ENCODE measurements at regions not wholly inside any gene's neighbourhood (a gene's known extent, or its start where the extent isn't known, plus 50 kb on each side); places are given as distances from the start of the nearest gene placed in this dataset.

DNA sequence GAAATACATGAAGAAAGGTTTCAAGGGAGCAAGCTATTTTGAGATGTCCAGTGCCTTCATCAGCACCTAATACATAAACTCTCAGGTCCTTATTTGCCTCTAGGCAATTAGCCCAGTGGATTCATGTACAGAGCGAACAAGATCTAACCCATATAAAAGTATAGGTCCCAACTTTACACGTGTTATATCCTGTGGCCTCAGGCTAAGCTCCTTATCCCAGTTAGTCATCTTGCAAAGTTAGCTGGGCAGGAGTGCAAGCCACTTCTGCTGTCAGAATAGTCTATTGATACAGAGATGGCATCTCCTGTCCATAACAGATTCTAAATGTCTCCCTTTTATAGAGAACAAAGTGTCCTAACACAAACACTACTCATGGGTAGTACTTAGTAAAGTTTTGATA lies 203.9 kb upstream of the PIK3C3 start:
- TF ChIP-seq CTCF (IDR thresholded peaks at IDR 0.05) (no peak), EP300 (IDR thresholded peaks at IDR 0.05) (no peak), POLR2A (IDR thresholded peaks at IDR 0.05) (no peak)
